ENCODE measurements at regions not wholly inside any gene's neighbourhood (a gene's known extent, or its start where the extent isn't known, plus 50 kb on each side); places are given as distances from the start of the nearest gene placed in this dataset.

- H3K27ac ChIP-seq (ENCODE audit: insufficient read depth in 1 of 2, low read depth in 1 of 2, low read length in 2 of 2, poor library complexity in 1 of 2, severe bottlenecking in 2 of 2), result no peak overlapping the region
- POLR2A ChIA-PET, result no interaction called here
- WGBS (ENCODE audit: insufficient coverage), result 94% methylated on average over 12 of the region's 12 CpGs
Observed at GRCh38 chrX:40831750-40832149, 96.4 kb upstream of the MED14 start.

GRCh38 chrX:40832723-40833122 lies 97.4 kb upstream of the MED14 start:
- CTCF ChIA-PET, result no interaction called here

More at GRCh38 chrX:40831750-40832149, 96.4 kb upstream of the MED14 start:
- H3K9me3 ChIP-seq (ENCODE audit: control extremely low read depth in 1 of 5, control insufficient read depth in 4 of 5, insufficient read depth in 2 of 5, low read depth in 1 of 5, low read length in 4 of 5), result no peaks in the 10 kb centered on the region
- DNase-seq, result no peak
- no peak overlapping the region for H3K4me3 ChIP-seq (ENCODE audit: control insufficient read depth in 1 of 7, extremely low read depth in 1 of 7, insufficient read depth in 4 of 7, low read depth in 2 of 7, low read length in 6 of 7)
- H3K36me3 ChIP-seq (ENCODE audit: control insufficient read depth in 4 of 4, insufficient read depth in 4 of 4, low read length in 3 of 4), result no peaks in the 10 kb centered on the region
- H3K4me1 ChIP-seq (ENCODE audit: control extremely low read depth in 1 of 4, control insufficient read depth in 4 of 4, insufficient read depth in 4 of 4, low read length in 3 of 4), result no peaks in the 10 kb centered on the region
- CTCF ChIA-PET, result no interaction called here
- peaks cover 0 to 7% (median 0%) of the 10 kb centered on the region in 5 experiments for H3K27me3 ChIP-seq (replicated peaks in 2 of 5; ENCODE audit: control insufficient read depth in 4 of 5, insufficient read depth in 5 of 5, low read length in 4 of 5)

DNA sequence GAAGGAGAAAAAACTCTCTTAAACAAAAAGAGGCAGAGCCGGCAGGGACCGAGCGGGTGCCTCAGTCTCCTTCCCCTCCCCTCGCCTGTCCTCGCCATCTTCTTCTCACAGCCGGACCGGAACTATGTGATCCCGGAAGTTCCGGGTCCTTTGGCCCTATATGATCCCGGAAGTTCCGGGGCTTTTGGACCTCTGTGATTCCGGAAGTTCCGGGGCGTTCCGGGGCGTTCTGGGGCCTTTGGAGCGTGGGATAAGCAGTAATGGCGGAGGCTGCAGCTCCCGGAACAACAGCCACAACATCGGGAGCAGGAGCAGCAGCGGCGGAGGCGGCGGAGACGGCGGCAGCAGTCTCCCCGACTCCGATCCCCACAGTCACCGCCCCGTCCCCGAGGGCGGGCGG lies 98.9 kb upstream of the MED14 start:
- Histone ChIP-seq H3K4me1 (ENCODE audit: control extremely low read depth in 1 of 4, control insufficient read depth in 4 of 4, insufficient read depth in 4 of 4, low read length in 3 of 4) (no peaks in the 10 kb centered on the region), H3K9me3 (ENCODE audit: control extremely low read depth in 1 of 5, control insufficient read depth in 4 of 5, insufficient read depth in 2 of 5, low read depth in 1 of 5, low read length in 4 of 5) (peaks cover 0 to 2% (median 0%) of the 10 kb centered on the region in 5 experiments), H3K27me3 (replicated peaks in 2 of 5; ENCODE audit: control insufficient read depth in 4 of 5, insufficient read depth in 5 of 5, low read length in 4 of 5) (peaks cover 0 to 7% (median 0%) of the 10 kb centered on the region in 5 experiments), H3K4me3 (ENCODE audit: control insufficient read depth in 1 of 7, extremely low read depth in 1 of 7, insufficient read depth in 4 of 7, low read depth in 2 of 7, low read length in 6 of 7) (no peak overlapping the region), H3K36me3 (ENCODE audit: control insufficient read depth in 4 of 4, insufficient read depth in 4 of 4, low read length in 3 of 4) (no peaks in the 10 kb centered on the region), H3K27ac (ENCODE audit: insufficient read depth in 1 of 2, low read depth in 1 of 2, low read length in 2 of 2, poor library complexity in 1 of 2, severe bottlenecking in 2 of 2) (no peak overlapping the region)
- DNase-seq, result no peak
- ChIA-PET CTCF (no interaction called here), POLR2A (no interaction called here)
- WGBS (ENCODE audit: insufficient coverage), result 95% methylated on average over 24 of the region's 33 CpGs

More at GRCh38 chrX:40832723-40833122, 97.4 kb upstream of the MED14 start:
- POLR2A ChIA-PET, result no interaction called here
- Histone ChIP-seq H3K9me3 (ENCODE audit: control extremely low read depth in 1 of 5, control insufficient read depth in 4 of 5, insufficient read depth in 2 of 5, low read depth in 1 of 5, low read length in 4 of 5) (no peaks in the 10 kb centered on the region), H3K27ac (ENCODE audit: insufficient read depth in 1 of 2, low read depth in 1 of 2, low read length in 2 of 2, poor library complexity in 1 of 2, severe bottlenecking in 2 of 2) (no peak overlapping the region), H3K4me1 (ENCODE audit: control extremely low read depth in 1 of 4, control insufficient read depth in 4 of 4, insufficient read depth in 4 of 4, low read length in 3 of 4) (no peaks in the 10 kb centered on the region), H3K4me3 (ENCODE audit: control insufficient read depth in 1 of 7, extremely low read depth in 1 of 7, insufficient read depth in 4 of 7, low read depth in 2 of 7, low read length in 6 of 7) (no peak overlapping the region), H3K27me3 (replicated peaks in 2 of 5; ENCODE audit: control insufficient read depth in 4 of 5, insufficient read depth in 5 of 5, low read length in 4 of 5) (peaks cover 0 to 7% (median 0%) of the 10 kb centered on the region in 5 experiments), H3K36me3 (ENCODE audit: control insufficient read depth in 4 of 4, insufficient read depth in 4 of 4, low read length in 3 of 4) (no peaks in the 10 kb centered on the region)
- no peak for DNase-seq
- WGBS (ENCODE audit: insufficient coverage), result 90% methylated on average over 38 of the region's 39 CpGs

- Histone ChIP-seq H3K36me3 (ENCODE audit: control insufficient read depth in 4 of 4, insufficient read depth in 4 of 4, low read length in 3 of 4) (no peaks in the 10 kb centered on the region), H3K4me1 (ENCODE audit: control extremely low read depth in 1 of 4, control insufficient read depth in 4 of 4, insufficient read depth in 4 of 4, low read length in 3 of 4) (no peaks in the 10 kb centered on the region), H3K4me3 (ENCODE audit: control insufficient read depth in 1 of 7, extremely low read depth in 1 of 7, insufficient read depth in 4 of 7, low read depth in 2 of 7, low read length in 6 of 7) (no peak overlapping the region), H3K27ac (ENCODE audit: insufficient read depth in 1 of 2, low read depth in 1 of 2, low read length in 2 of 2, poor library complexity in 1 of 2, severe bottlenecking in 2 of 2) (no peak overlapping the region), H3K9me3 (ENCODE audit: control extremely low read depth in 1 of 5, control insufficient read depth in 4 of 5, insufficient read depth in 2 of 5, low read depth in 1 of 5, low read length in 4 of 5) (peaks cover 0 to 12% (median 1%) of the 10 kb centered on the region in 5 experiments), H3K27me3 (replicated peaks in 2 of 5; ENCODE audit: control insufficient read depth in 4 of 5, insufficient read depth in 5 of 5, low read length in 4 of 5) (peaks cover 0 to 7% (median 0%) of the 10 kb centered on the region in 5 experiments)
- POLR2A ChIA-PET, result no interaction called here
- DNase-seq, result no peak
- WGBS (ENCODE audit: insufficient coverage), result 87% methylated on average over 7 of the region's 7 CpGs
- CTCF ChIA-PET, result no interaction called here
Observed at GRCh38 chrX:40835526-40835925, 100.2 kb upstream of the MED14 start.

GRCh38 chrX:40843643-40844042 lies 108.3 kb upstream of the MED14 start:
- Histone ChIP-seq H3K27me3 (replicated peaks in 2 of 5; ENCODE audit: control insufficient read depth in 4 of 5, insufficient read depth in 5 of 5, low read length in 4 of 5) (peaks cover 0 to 4% (median 0%) of the 10 kb centered on the region in 5 experiments), H3K36me3 (ENCODE audit: control insufficient read depth in 4 of 4, insufficient read depth in 4 of 4, low read length in 3 of 4) (no peaks in the 10 kb centered on the region), H3K27ac (ENCODE audit: insufficient read depth in 1 of 2, low read depth in 1 of 2, low read length in 2 of 2, poor library complexity in 1 of 2, severe bottlenecking in 2 of 2) (no peak overlapping the region), H3K4me1 (ENCODE audit: control extremely low read depth in 1 of 4, control insufficient read depth in 4 of 4, insufficient read depth in 4 of 4, low read length in 3 of 4) (no peaks in the 10 kb centered on the region), H3K9me3 (ENCODE audit: control extremely low read depth in 1 of 5, control insufficient read depth in 4 of 5, insufficient read depth in 2 of 5, low read depth in 1 of 5, low read length in 4 of 5) (peaks cover 3 to 23% (median 15%) of the 10 kb centered on the region in 5 experiments), H3K4me3 (ENCODE audit: control insufficient read depth in 1 of 7, extremely low read depth in 1 of 7, insufficient read depth in 4 of 7, low read depth in 2 of 7, low read length in 6 of 7) (no peak overlapping the region)
- no peak for DNase-seq
- CTCF ChIA-PET, result no interaction called here
- WGBS (ENCODE audit: insufficient coverage), result 95% methylated on average over 2 of the region's 2 CpGs
- POLR2A ChIA-PET, result no interaction called here

DNA sequence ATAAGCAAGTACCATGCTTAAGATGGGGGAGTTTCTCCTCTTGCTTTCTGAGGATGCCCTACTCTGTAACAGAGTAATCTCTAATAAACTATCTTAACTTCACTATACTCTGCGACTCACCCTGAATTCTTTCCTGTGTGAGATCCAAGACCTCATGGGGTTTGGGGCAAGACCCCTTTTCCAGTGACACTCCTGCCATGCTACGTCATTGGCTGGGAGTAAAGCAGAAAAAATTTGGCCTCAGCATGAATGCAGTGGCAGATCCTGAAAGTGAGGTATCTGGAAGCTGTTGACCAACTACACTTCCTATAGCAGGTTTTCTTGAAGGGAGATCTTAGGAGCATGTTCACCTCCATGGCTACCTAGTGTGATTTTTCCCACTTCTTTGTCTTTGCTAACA lies 109.1 kb upstream of the MED14 start:
- ChIA-PET POLR2A (no interaction called here), CTCF (no interaction called here)
- Histone ChIP-seq H3K27ac (ENCODE audit: insufficient read depth in 1 of 2, low read depth in 1 of 2, low read length in 2 of 2, poor library complexity in 1 of 2, severe bottlenecking in 2 of 2) (no peak overlapping the region), H3K27me3 (replicated peaks in 2 of 5; ENCODE audit: control insufficient read depth in 4 of 5, insufficient read depth in 5 of 5, low read length in 4 of 5) (peaks cover 0 to 5% (median 0%) of the 10 kb centered on the region in 5 experiments), H3K4me1 (ENCODE audit: control extremely low read depth in 1 of 4, control insufficient read depth in 4 of 4, insufficient read depth in 4 of 4, low read length in 3 of 4) (no peaks in the 10 kb centered on the region), H3K4me3 (ENCODE audit: control insufficient read depth in 1 of 7, extremely low read depth in 1 of 7, insufficient read depth in 4 of 7, low read depth in 2 of 7, low read length in 6 of 7) (no peak overlapping the region), H3K9me3 (ENCODE audit: control extremely low read depth in 1 of 5, control insufficient read depth in 4 of 5, insufficient read depth in 2 of 5, low read depth in 1 of 5, low read length in 4 of 5) (peaks cover 3 to 22% (median 15%) of the 10 kb centered on the region in 5 experiments), H3K36me3 (ENCODE audit: control insufficient read depth in 4 of 4, insufficient read depth in 4 of 4, low read length in 3 of 4) (no peaks in the 10 kb centered on the region)
- DNase-seq, result no peak
- WGBS (ENCODE audit: insufficient coverage), result 71% methylated on average over 2 of the region's 2 CpGs

DNA sequence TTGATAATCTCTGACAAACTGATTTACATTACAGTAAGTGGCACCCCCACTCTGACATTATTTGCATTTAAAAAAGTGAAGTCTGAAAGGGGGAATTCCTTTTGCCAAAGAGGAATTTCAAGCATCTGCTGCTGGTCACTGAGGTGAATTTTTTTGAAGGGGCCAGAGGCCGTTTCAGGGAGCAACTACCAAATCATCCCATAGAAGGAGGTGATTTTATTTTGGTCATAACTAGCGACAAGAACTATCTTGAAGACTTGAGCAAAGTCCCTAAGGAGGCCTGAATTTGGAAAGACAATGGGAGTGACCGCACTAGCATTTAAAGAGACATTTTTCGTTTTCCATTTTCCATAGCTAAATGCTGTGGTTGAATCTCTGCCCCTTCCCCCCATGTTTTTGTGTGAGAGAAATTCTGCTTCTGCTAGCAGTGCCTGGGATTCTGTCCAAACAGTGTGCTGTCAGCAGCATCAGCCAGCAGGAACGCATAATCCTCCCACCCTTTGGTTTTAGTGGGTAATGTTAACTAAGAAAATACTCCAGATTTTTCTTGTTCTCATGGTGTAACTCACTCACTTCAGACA lies 110.1 kb upstream of the MED14 start:
- no peak for DNase-seq
- no peak overlapping the region for H3K27ac ChIP-seq (ENCODE audit: insufficient read depth in 1 of 2, low read depth in 1 of 2, low read length in 2 of 2, poor library complexity in 1 of 2, severe bottlenecking in 2 of 2)
- no peaks in the 10 kb centered on the region for H3K36me3 ChIP-seq (ENCODE audit: control insufficient read depth in 4 of 4, insufficient read depth in 4 of 4, low read length in 3 of 4)
- peaks cover 0 to 8% (median 0%) of the 10 kb centered on the region in 5 experiments for H3K27me3 ChIP-seq (replicated peaks in 2 of 5; ENCODE audit: control insufficient read depth in 4 of 5, insufficient read depth in 5 of 5, low read length in 4 of 5)
- peaks cover 2 to 22% (median 13%) of the 10 kb centered on the region in 5 experiments for H3K9me3 ChIP-seq (ENCODE audit: control extremely low read depth in 1 of 5, control insufficient read depth in 4 of 5, insufficient read depth in 2 of 5, low read depth in 1 of 5, low read length in 4 of 5)
- no peaks in the 10 kb centered on the region for H3K4me1 ChIP-seq (ENCODE audit: control extremely low read depth in 1 of 4, control insufficient read depth in 4 of 4, insufficient read depth in 4 of 4, low read length in 3 of 4)
- ChIA-PET CTCF (no interaction called here), POLR2A (no interaction called here)
- H3K4me3 ChIP-seq (ENCODE audit: control insufficient read depth in 1 of 7, extremely low read depth in 1 of 7, insufficient read depth in 4 of 7, low read depth in 2 of 7, low read length in 6 of 7), result no peak overlapping the region
- WGBS (ENCODE audit: insufficient coverage), result 62% methylated on average over 2 of the region's 5 CpGs

All from common myeloid progenitor, CD34-positive (primary cell).